ENCODE measurements at regions not wholly inside any gene's neighbourhood (a gene's known extent, or its start where the extent isn't known, plus 50 kb on each side); places are given as distances from the start of the nearest gene placed in this dataset.

GRCh38 chr6:14383393-14384174, 266.0 kb downstream of the CD83 start:
- no peak for TF ChIP-seq CTCF (IDR thresholded peaks at IDR 0.05; ENCODE audit: poor library complexity, severe bottlenecking)
- TF ChIP-seq EZH2 (IDR thresholded peaks at IDR 0.05; ENCODE audit: borderline replicate concordance, insufficient read depth, low read length, poor library complexity, severe bottlenecking), result no peak
- no peak for TF ChIP-seq POLR2AphosphoS5 (IDR thresholded peaks at IDR 0.05)
- TF ChIP-seq MXI1 (conservative IDR thresholded peaks at IDR 0.05; ENCODE audit: poor library complexity, severe bottlenecking), result no peak
- TF ChIP-seq, protein P1, sequence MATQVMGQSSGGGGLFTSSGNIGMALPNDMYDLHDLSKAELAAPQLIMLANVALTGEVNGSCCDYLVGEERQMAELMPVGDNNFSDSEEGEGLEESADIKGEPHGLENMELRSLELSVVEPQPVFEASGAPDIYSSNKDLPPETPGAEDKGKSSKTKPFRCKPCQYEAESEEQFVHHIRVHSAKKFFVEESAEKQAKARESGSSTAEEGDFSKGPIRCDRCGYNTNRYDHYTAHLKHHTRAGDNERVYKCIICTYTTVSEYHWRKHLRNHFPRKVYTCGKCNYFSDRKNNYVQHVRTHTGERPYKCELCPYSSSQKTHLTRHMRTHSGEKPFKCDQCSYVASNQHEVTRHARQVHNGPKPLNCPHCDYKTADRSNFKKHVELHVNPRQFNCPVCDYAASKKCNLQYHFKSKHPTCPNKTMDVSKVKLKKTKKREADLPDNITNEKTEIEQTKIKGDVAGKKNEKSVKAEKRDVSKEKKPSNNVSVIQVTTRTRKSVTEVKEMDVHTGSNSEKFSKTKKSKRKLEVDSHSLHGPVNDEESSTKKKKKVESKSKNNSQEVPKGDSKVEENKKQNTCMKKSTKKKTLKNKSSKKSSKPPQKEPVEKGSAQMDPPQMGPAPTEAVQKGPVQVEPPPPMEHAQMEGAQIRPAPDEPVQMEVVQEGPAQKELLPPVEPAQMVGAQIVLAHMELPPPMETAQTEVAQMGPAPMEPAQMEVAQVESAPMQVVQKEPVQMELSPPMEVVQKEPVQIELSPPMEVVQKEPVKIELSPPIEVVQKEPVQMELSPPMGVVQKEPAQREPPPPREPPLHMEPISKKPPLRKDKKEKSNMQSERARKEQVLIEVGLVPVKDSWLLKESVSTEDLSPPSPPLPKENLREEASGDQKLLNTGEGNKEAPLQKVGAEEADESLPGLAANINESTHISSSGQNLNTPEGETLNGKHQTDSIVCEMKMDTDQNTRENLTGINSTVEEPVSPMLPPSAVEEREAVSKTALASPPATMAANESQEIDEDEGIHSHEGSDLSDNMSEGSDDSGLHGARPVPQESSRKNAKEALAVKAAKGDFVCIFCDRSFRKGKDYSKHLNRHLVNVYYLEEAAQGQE (IDR thresholded peaks at IDR 0.05; ENCODE audit: borderline replicate concordance), result no peak
- no peak for TF ChIP-seq TAF1 (IDR thresholded peaks at IDR 0.05; ENCODE audit: low read depth)
- no peak for TF ChIP-seq RAD21 (conservative IDR thresholded peaks at IDR 0.05)
- no peak for TF ChIP-seq SMC3 (conservative IDR thresholded peaks at IDR 0.05; ENCODE audit: poor library complexity)
